HCT116 (cell line): ENCODE measurements at regions not wholly inside any gene's neighbourhood (a gene's known extent, or its start where the extent isn't known, plus 50 kb on each side); places are given as distances from the start of the nearest gene placed in this dataset.

Experiments used
- TF ChIP-seq, protein P1 (sequence below), 3 experiments: fragments of 200-600 bp in 1 of 3; sonication (generic) in 1 of 3; IDR thresholded peaks in 2 of 3; conservative IDR thresholded peaks in 1 of 3; 2 replicates each; pipeline ENCODE4 v1.5.1; 2012 to 2017; ENCODE audit warnings: low read depth in 2 of 3, low read length in 2 of 3, antibody characterized with exemption in 1 of 3, borderline replicate concordance in 1 of 3, control low read depth in 1 of 3, mild to moderate bottlenecking in 1 of 3, mixed read lengths in 1 of 3, mixed run types in 1 of 3, moderate library complexity in 1 of 3; ENCODE audit not compliant: insufficient read depth in 1 of 3
- TF ChIP-seq, protein P2 (sequence below): IDR thresholded peaks from 2 replicates; pipeline ENCODE4 v1.6.1; 2012; ENCODE audit warnings: low read depth

DNA sequence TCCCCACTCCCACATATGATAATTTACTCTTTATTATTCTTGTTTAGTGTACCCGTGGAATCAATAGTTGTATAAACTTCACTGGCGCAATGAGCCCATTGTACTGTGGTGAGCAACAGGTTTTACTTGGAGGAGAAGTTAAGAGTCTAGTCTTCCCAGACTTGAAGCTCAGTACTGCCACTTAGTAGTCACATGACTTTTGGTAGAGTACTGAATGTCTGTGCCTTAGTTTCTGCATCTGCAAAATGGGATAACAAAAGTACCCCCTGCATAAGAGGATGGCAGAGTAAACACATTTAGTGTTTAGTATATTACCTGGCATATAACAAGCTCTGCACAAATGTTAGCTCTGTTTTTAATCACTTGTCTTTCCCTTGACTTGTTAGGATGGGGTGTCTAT is 375.5 kb downstream of the VRK1 start:
- TF ChIP-seq, protein P1, sequence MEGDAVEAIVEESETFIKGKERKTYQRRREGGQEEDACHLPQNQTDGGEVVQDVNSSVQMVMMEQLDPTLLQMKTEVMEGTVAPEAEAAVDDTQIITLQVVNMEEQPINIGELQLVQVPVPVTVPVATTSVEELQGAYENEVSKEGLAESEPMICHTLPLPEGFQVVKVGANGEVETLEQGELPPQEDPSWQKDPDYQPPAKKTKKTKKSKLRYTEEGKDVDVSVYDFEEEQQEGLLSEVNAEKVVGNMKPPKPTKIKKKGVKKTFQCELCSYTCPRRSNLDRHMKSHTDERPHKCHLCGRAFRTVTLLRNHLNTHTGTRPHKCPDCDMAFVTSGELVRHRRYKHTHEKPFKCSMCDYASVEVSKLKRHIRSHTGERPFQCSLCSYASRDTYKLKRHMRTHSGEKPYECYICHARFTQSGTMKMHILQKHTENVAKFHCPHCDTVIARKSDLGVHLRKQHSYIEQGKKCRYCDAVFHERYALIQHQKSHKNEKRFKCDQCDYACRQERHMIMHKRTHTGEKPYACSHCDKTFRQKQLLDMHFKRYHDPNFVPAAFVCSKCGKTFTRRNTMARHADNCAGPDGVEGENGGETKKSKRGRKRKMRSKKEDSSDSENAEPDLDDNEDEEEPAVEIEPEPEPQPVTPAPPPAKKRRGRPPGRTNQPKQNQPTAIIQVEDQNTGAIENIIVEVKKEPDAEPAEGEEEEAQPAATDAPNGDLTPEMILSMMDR (IDR thresholded peaks at IDR 0.05 in 2 of 3, conservative IDR thresholded peaks at IDR 0.05 in 1 of 3; ENCODE audit: borderline replicate concordance in 1 of 3, insufficient read depth in 1 of 3, low read depth in 2 of 3, low read length in 2 of 3) = no peak
- TF ChIP-seq, protein P2, sequence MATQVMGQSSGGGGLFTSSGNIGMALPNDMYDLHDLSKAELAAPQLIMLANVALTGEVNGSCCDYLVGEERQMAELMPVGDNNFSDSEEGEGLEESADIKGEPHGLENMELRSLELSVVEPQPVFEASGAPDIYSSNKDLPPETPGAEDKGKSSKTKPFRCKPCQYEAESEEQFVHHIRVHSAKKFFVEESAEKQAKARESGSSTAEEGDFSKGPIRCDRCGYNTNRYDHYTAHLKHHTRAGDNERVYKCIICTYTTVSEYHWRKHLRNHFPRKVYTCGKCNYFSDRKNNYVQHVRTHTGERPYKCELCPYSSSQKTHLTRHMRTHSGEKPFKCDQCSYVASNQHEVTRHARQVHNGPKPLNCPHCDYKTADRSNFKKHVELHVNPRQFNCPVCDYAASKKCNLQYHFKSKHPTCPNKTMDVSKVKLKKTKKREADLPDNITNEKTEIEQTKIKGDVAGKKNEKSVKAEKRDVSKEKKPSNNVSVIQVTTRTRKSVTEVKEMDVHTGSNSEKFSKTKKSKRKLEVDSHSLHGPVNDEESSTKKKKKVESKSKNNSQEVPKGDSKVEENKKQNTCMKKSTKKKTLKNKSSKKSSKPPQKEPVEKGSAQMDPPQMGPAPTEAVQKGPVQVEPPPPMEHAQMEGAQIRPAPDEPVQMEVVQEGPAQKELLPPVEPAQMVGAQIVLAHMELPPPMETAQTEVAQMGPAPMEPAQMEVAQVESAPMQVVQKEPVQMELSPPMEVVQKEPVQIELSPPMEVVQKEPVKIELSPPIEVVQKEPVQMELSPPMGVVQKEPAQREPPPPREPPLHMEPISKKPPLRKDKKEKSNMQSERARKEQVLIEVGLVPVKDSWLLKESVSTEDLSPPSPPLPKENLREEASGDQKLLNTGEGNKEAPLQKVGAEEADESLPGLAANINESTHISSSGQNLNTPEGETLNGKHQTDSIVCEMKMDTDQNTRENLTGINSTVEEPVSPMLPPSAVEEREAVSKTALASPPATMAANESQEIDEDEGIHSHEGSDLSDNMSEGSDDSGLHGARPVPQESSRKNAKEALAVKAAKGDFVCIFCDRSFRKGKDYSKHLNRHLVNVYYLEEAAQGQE = no peak
